GM12891 (cell line): ENCODE measurements at regions not wholly inside any gene's neighbourhood (a gene's known extent, or its start where the extent isn't known, plus 50 kb on each side); places are given as distances from the start of the nearest gene placed in this dataset.
"Not testable (repeated sequence)": the region's sequence is repeated elsewhere in the genome, so short reads cannot be mapped to it uniquely, and the experiment has no call there.

Experiments used
- DNase-seq: peaks from one replicate; pipeline ENCODE4 v3.0.0; 2011; ENCODE audit warnings: low spot score; ENCODE audit not compliant: insufficient read length
- FAIRE-seq: peaks from 2 replicates; lab custom pipeline; 2011; peaks lifted over from hg19 to GRCh38; lab: Jason Lieb, UNC
- PAX5 ChIP-seq: IDR thresholded peaks from 2 replicates; pipeline ENCODE4 v1.6.1; 2011; ENCODE audit warnings: low read length, moderate library complexity, mild to moderate bottlenecking; ENCODE audit not compliant: insufficient read depth, severe bottlenecking
- POLR2A ChIP-seq: IDR thresholded peaks from 2 replicates; pipeline ENCODE4 v1.6.1; 2011; ENCODE audit warnings: low read depth, low read length, control low read depth
- POLR2AphosphoS5 ChIP-seq: IDR thresholded peaks from 2 replicates; pipeline ENCODE4 v1.6.1; 2011; ENCODE audit warnings: low read depth, low read length, control low read depth
- POU2F2 ChIP-seq: IDR thresholded peaks from 2 replicates; pipeline ENCODE4 v1.6.1; 2011; ENCODE audit warnings: low read depth, mild to moderate bottlenecking, control low read depth, low read length, moderate library complexity
- SPI1 ChIP-seq: IDR thresholded peaks from 2 replicates; pipeline ENCODE4 v1.6.1; 2011; ENCODE audit warnings: low read depth, low read length, control low read depth
- TAF1 ChIP-seq: IDR thresholded peaks from 2 replicates; pipeline ENCODE4 v1.6.1; 2011; ENCODE audit warnings: low read depth, low read length, control low read depth

- TF ChIP-seq SPI1 (no peak), POLR2AphosphoS5 (no peak), POU2F2 (no peak)
- no peak for DNase-seq
- FAIRE-seq = no peak
These were observed 272.6 kb downstream of the GATA3 start for GRCh38 chr10:8327140-8327423.

GRCh38 chr10:8331387-8331786 lies 276.9 kb downstream of the GATA3 start:
- no peak for TF ChIP-seq TAF1
- TF ChIP-seq SPI1 = no peak
- no peak for TF ChIP-seq POLR2A
- TF ChIP-seq PAX5 = no peak
- TF ChIP-seq POU2F2 = no peak
- DNase-seq (no peak), FAIRE-seq (no peak)

- FAIRE-seq (peak; percentile 85), DNase-seq (peak; percentile 31)
- TF ChIP-seq POLR2A = no peak
- no peak for TF ChIP-seq POLR2AphosphoS5
- TF ChIP-seq TAF1 = no peak
- TF ChIP-seq SPI1 = no peak
- TF ChIP-seq POU2F2 = no peak
- no peak for TF ChIP-seq PAX5
These were observed 277.6 kb downstream of the GATA3 start for GRCh38 chr10:8331896-8332729.

- no peak for DNase-seq
- FAIRE-seq = no peak
- no peak for TF ChIP-seq POLR2AphosphoS5
These were observed 278.2 kb downstream of the GATA3 start for GRCh38 chr10:8332730-8333111.

- TF ChIP-seq POU2F2 (no peak), SPI1 (no peak), POLR2A (no peak), PAX5 (no peak), TAF1 (no peak), POLR2AphosphoS5 (no peak)
- FAIRE-seq (no peak), DNase-seq (no peak)
These were observed 280.1 kb downstream of the GATA3 start for GRCh38 chr10:8334631-8335030.

- FAIRE-seq = no peak
- TF ChIP-seq TAF1 (no peak), POU2F2 (no peak), POLR2A (no peak), PAX5 (no peak)
These were observed 282.3 kb downstream of the GATA3 start for GRCh38 chr10:8336629-8337331.

GRCh38 chr10:8337332-8337651 lies 282.8 kb downstream of the GATA3 start:
- DNase-seq (no peak), FAIRE-seq (no peak)
- TF ChIP-seq POLR2A = no peak
- no peak for TF ChIP-seq POU2F2
- TF ChIP-seq SPI1 = no peak
- TF ChIP-seq TAF1 = no peak
- no peak for TF ChIP-seq PAX5
- TF ChIP-seq POLR2AphosphoS5 = no peak

More at GRCh38 chr10:8336629-8337331, 282.3 kb downstream of the GATA3 start:
- DNase-seq = no peak

GRCh38 chr10:8338177-8338766 lies 283.8 kb downstream of the GATA3 start:
- no peak for TF ChIP-seq POLR2A
- TF ChIP-seq TAF1 = no peak
- TF ChIP-seq POU2F2 = no peak
- TF ChIP-seq SPI1 = no peak
- TF ChIP-seq POLR2AphosphoS5 = no peak
- TF ChIP-seq PAX5 = no peak
- FAIRE-seq = no peak
- no peak for DNase-seq

- TF ChIP-seq POLR2AphosphoS5 (no peak), POU2F2 (no peak), PAX5 (no peak), TAF1 (no peak), POLR2A (no peak), SPI1 (no peak)
- FAIRE-seq (no peak), DNase-seq (no peak)
These were observed 290.3 kb downstream of the GATA3 start for GRCh38 chr10:8344756-8345155.

- DNase-seq (no peak), FAIRE-seq (no peak)
- TF ChIP-seq POLR2A (no peak), TAF1 (no peak), POU2F2 (no peak), POLR2AphosphoS5 (no peak), PAX5 (no peak), SPI1 (no peak)
These were observed 292.4 kb downstream of the GATA3 start for GRCh38 chr10:8346861-8347260.

GRCh38 chr10:8347614-8348013 lies 293.1 kb downstream of the GATA3 start:
- not testable (repeated sequence) for DNase-seq, FAIRE-seq
